DLD1 (cell line): ENCODE measurements at regions not wholly inside any gene's neighbourhood (a gene's known extent, or its start where the extent isn't known, plus 50 kb on each side); places are given as distances from the start of the nearest gene placed in this dataset.
"Not testable (repeated sequence)": the region's sequence is repeated elsewhere in the genome, so short reads cannot be mapped to it uniquely, and the experiment has no call there.

Experiments
- in situ Hi-C: cut with HindIII; loops from 2 replicates; pipeline ENCODE4 v1.10.0; 2017; ENCODE audit warnings: low sequenced_read_pairs

DNA sequence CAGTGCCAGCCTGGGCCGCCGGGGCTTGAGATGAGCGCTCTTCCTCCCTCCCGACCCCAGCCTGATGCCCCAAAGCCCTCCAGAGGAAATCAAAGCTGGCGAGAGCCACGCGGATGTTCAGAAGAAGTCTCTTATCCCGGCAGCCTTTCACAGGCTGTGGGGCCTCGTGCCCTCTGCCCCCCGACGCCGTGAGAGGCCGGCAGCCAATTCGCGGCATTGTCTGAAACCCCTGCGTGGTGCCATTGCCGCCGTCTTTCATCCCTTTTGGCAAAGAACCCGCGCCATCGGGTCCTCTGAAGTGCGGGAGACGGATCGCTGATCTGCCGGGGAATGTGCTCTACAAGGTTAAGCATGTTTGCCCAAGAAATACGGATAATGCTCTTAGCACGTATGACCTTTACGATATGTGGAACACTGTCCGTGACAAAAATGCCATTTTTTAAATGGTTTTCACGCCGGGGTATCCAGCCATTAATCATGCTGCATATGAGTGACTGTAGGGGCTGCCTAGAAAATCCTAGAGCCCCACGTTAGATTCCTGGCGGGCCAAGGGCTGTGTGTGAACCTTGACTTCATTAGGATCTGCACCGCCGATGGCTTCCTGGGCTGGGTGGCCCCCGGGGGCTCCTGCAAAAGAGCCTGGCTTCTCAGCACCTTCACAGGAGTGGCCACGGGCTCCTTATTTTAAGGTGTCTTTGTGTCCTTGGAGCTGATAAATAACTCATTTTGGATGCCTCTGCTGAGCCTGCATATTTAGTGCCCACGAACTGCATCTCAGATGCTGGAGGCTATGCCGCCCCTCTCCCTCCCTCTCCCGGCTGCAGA, 165.1 kb upstream of the TNRC6C start:
- in situ Hi-C loops = no loop called here

GRCh38 chr17:77793971-77794235, 164.6 kb upstream of the TNRC6C start:
- in situ Hi-C loops = no loop called here

- in situ Hi-C loops = no loop called here
Measured at GRCh38 chr17:77794846-77795245, 163.7 kb upstream of the TNRC6C start.

GRCh38 chr17:77795685-77796084, 162.8 kb upstream of the TNRC6C start:
- in situ Hi-C loops = no loop called here

DNA sequence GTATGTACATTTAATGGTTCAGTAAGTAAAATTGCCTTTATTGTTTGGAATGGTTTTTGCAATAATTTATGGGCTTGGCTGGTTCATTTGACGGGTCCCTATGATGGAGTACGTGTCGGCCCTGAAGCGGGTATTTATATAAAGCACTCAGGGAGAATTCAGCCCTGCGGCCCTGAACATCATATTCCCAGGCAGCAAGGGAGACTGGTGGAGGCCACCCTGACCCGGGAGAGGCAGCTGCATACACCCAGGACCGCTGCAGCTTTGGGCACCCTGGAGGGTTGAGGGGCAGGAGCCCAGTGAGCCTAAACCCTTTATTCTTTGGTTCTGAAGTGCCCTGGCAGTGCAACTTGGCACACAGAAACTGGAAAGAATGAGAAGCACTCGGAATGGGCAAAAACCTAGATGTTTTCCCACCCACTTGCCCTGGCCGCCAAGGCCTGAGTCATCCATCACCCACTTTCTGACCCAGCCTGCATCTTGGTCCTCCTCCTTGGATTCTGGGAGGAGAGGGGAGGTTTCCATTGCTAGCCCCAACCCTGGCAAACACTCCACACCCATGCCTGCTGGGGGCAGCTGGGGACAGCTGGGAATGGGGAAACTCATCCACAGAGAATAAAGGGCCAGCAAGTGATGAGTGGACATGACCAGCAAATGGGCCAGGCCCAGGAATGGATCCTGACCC, 162.2 kb upstream of the TNRC6C start:
- in situ Hi-C loops = no loop called here

GRCh38 chr17:77798031-77798430, 160.5 kb upstream of the TNRC6C start:
- in situ Hi-C loops = no loop called here

DNA sequence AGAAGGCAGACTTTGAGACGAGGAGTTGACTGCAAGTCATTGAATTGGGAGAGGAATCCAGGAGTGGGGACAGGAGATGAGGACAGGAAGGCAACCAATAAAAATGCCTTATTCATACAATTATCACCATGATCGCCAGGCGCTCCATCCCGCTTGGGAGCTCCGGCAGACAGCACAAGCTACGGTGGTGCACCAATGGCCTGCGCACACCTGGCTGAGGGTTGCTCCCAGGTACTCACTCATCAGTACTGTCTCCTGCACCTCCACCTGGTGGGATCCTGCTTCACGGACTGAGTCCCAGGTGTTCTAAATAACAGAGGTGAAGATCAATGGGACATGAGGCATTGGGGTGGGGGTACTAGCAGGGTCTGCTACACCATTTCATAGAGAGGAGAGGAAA, 160.0 kb upstream of the TNRC6C start:
- in situ Hi-C loops = no loop called here

- in situ Hi-C loops = no loop called here
Measured at GRCh38 chr17:77800816-77801215, 157.7 kb upstream of the TNRC6C start.

- in situ Hi-C loops = no loop called here
Measured at GRCh38 chr17:77801545-77802332, 156.8 kb upstream of the TNRC6C start.

GRCh38 chr17:77802333-77802615, 156.2 kb upstream of the TNRC6C start:
- in situ Hi-C loops = no loop called here

GRCh38 chr17:77802811-77803220, 155.7 kb upstream of the TNRC6C start:
- in situ Hi-C loops = no loop called here

DNA sequence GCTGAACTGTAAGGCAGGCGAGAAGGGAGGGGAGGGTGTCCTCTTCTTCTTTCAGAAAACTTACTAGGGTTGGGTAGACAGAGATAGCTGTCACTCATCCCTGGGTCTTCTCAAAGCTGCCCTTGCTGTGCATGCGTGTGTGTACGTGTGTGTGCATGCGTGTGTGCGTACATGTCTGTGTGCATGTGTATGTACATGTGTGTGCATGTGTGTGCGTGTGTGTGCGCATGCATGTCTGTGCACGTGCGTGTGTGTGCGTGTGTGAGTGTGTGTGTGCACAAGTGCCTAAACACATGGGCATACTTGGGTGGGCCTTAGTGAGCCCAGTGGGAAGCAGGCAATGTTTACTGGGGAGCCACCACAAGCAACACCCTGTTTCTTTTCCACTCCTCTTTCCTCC, 154.8 kb upstream of the TNRC6C start:
- in situ Hi-C loops = no loop called here

GRCh38 chr17:77804796-77805426, 153.6 kb upstream of the TNRC6C start:
- in situ Hi-C loops = no loop called here

GRCh38 chr17:77805970-77806369, 152.5 kb upstream of the TNRC6C start:
- in situ Hi-C loops = not testable (repeated sequence)

- in situ Hi-C loops = no loop called here
Measured at GRCh38 chr17:77807051-77807745, 151.3 kb upstream of the TNRC6C start.

DNA sequence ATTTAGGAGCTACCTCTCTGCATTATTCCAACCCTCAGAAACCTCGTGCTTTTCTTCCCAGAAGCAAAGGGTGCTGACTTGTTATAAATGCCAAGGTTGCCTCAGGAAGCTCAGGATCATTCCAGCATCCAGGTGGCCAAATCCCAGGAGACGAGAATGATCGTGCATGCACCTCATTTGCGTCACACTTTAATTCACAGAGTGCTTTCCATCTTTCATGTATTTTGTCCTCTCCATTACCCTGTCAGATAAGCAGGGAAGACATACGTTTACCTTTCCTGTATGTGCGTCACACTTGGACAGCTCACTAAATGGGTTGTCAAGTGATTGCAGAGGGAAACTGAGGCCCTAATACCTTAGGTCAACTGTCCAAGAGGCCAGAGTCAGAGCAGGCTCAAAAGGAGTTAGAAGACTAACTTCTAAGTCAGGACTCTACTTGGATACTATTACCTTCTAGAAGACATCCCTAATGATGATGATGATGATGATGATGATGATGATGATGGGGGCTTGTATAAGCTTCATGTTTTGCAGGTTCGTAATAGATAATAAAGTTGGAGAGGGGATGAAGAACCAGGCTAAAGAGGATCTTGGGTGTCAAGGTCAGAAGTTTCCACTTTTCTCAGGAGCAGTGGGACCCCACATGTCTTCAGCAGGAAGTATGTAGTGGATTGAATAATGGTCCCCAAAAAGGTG, 150.6 kb upstream of the TNRC6C start:
- in situ Hi-C loops = no loop called here

GRCh38 chr17:77808686-77809425, 149.6 kb upstream of the TNRC6C start:
- in situ Hi-C loops = no loop called here

DNA sequence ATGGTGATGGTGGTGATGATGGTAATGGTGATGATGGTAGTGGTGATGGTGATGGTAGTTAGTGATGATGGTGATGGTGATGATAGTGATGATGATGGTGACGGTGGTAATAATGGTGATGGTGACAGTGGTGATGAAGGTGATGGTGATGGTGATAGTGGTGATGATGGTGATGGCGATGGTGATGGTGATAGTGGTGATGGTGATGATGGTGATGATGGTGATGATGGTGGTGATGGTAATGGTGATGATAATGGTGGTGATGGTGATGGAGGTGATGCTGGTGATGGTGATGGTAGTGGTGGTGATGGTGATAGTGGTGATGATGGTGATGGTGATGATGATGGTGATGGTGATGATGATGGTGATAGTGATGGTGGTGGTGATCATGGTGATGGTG, 148.7 kb upstream of the TNRC6C start:
- in situ Hi-C loops = no loop called here

DNA sequence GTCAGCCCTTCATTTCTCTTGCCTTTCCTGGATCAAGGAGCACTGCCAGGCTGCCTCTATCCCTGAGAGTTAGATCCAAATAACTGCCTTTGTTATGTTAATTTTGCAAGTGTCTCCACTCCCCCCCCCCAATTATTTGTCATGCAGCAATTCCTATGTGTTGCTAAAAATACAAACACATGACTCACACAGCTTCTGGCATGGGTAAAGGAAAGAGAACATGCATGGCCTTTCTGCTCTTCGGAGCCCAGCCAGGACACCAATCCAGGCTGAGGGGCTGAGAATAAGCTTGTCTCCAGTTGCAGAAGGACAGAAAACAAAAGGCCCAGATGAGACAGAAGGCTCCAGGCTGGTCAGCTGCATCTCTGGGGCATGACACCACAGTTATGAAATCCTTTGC, 148.0 kb upstream of the TNRC6C start:
- in situ Hi-C loops = no loop called here

DNA sequence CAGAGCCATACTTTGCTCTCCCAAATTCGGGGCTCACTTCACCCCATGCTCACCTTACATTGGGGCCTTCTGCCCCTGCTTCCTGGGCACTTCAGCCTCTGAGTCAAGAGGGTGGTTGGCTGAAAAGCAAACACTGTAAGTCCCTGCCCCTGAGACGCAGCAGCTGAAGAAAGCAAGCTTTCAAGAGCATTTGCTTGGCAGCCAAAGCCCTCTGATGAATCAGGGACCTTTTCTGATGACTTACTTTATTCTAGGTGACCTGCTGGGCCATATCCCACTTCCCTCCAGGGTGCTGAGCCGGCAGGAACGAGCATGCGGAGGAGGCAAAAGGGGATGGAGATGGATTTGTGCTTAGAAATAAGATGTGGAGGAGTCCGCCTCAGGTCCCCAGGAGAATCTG, 147.0 kb upstream of the TNRC6C start:
- in situ Hi-C loops = no loop called here
